HK-2 (cell line): ENCODE measurements at regions not wholly inside any gene's neighbourhood (a gene's known extent, or its start where the extent isn't known, plus 50 kb on each side); places are given as distances from the start of the nearest gene placed in this dataset.

Experiments used
- DNase-seq: peaks from one replicate; pipeline ENCODE4 v3.0.0-alpha.2; 2018; ENCODE audit not compliant: unreplicated experiment

DNA sequence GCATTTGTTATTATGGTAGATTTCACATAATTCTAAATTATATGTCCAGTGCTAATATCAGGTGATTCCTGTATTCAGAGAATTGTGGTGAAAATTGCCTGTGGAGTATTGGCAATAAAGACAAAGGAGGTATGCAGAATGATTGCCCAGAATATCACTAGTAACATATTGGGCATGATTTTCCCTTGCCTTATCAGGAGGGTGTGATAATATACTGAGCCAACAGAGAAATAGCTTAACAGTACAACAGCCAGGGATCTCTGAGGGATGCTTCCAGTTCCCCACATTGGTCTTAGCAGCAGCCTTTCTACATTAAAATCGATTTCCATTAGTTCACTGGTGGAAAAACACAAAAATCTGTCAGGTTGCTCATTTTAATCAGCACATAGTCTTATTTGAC is 122.9 kb upstream of the COL3A1 start:
- DNase-seq = no peak

DNA sequence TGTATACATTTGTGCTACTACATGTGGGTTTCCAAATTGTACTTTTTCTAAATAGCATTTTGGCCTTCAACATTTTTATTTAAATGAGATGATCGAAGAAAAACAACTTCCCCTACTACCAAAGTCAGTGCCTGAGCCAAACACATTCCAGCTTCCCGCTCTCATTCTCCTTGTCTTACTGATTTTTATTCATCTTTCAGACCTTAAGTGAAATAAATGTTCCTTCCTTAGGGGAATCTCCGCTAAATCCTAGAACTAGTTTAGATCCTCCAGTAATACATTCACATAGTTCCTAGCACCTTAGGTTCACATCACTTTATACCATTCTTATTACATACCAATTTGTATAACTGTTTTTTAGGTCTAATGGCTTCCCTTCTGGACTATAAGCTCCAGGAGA is 122.3 kb upstream of the COL3A1 start:
- no peak for DNase-seq

DNA sequence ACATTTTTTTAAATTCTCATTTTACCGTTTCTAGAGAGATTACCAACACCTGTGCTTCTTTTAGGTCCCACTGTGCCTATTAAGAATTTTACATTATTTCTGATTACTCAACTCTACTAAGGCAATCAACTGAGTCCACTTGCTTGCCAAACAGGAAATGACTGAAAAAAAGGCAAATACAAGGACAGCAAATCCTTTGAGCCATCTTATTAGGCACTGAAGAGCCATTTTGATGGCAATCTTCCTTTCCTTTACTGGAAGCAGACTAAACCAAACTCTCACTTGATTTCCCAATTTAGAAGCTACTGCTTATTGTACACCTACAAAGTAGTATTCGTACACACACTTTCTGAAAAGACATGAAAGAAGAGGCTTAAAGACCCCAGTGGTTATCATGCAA is 121.4 kb upstream of the COL3A1 start:
- no peak for DNase-seq

DNA sequence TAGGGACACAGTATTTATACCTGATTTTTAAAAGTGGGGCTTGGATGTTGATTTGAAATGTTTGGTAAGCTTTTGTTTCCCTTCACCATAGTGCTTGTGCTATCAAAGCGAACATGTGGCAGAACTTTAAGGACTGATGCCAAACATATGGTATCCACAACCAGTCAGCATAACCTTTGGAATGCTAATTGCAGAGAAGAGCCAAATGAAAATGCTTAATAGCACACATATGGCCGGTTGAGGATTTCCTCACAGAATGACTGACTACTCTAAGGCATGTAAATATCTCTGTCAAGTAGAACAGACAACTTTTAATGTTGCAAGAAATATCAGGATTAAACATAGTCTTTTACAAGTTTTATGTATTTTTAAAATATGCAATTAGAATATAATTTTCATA is 120.9 kb upstream of the COL3A1 start:
- DNase-seq = no peak

DNA sequence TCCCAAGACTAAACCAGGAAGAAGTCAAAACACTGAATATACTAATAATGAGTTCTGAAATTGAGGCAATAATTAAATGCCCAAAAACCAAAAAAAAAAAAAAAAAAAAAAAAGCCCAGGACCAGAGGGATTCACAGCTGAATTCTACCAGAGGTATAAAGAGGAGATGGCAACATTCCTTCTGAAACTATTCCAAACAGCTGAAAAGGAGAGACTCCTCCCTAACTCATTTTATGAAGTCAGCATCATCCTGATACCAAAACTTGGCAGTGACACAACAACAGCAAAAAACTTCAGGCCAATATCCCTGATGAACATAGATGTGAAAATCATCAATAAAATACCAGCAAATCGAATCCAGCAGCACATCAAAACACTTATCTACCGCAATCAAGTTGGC is 108.5 kb upstream of the COL3A1 start:
- no peak for DNase-seq

DNA sequence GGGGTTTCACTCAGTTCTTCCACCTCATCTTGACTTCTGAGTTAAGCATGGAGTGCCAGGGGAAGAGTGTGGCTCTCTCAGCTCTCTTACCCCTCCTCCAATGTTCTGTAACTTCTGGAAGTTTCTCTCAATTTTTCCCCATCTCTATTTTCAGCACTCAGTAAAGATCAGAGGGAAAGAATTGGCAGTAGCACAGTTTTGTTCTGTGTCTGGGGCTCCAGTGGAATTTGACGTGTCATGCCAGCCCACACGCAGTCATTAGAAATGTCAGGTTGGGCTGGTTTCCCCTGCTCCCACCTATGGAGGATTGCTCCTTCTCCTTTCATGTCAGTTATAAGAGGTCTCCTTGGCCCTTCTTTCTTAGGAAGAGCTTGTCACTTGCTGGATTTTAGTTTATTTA is 104.6 kb upstream of the COL3A1 start:
- DNase-seq = no peak

DNA sequence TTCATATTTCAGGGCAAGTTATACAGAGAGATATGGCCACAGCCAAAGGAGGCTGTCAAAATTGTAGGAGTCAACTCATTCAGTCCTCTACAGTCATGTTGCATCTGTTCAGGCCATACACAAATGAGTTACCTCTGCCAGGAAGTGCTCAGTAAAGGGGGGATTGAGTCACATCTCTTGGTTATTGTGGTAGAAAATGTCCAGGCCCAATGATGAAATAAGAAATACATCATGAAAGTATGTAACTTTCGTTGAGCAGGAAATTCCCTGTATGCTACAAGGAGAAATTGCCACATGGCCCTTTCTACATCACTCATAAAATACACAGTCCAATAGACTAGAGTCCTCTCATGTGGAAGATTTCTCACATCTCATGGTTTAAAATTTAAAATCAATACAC is 103.9 kb upstream of the COL3A1 start:
- no peak for DNase-seq

DNA sequence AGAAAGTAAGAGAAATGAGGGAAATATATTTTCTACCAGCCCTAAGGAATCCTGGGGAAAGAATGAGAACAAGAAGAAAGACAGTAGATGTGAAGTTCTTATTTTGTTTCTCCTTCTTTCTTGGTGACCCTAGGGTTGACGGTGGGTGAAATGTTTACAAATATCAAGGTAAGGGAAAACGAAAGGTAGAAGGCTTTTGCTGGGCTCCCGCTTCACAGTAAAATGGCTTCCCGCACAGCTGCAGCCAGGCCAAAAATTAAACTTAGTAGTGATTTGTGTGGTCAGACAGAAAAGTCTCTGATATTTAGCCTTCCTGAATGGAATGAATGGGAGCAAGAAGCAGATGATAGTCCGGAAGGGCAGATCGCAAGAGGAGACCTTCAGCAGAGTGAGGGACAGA is 99.1 kb upstream of the COL3A1 start:
- DNase-seq = no peak

DNA sequence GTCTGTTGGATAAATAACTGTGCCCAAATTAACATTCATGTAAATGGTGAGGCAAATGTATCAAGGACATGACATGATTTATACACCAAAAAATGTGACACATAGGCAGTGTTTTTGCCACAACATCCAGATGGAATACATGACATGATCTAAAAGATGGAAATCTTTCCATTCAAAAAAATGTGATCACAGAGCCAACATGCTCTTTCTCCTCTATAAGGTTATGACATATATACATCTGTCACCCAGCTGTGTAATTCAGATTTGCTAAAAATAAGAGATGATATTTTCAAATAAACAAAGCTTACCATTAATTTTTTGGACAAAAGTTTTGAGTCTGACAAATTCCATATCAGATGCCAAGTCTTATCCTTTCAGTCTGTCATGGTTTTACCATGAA is 95.5 kb upstream of the COL3A1 start:
- DNase-seq = no peak

DNA sequence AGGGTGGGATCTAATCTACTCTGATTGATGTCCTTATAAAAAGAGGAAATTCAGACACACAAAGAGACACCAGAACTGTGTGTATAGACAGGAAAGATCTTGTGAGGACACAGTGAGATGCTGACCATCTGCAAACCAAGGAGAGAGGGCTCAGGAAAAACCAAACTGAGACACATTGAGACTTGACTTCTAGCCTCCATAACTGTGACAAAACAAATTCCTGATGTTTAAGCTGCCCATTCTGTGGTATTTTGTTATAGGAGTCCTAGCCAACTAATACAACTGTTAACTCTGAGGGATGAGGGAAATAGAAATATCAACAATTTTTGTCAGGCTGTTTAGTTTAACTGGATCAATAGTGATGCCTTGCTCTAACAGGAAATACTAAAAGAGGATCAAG is 93.4 kb upstream of the COL3A1 start:
- DNase-seq = no peak

DNA sequence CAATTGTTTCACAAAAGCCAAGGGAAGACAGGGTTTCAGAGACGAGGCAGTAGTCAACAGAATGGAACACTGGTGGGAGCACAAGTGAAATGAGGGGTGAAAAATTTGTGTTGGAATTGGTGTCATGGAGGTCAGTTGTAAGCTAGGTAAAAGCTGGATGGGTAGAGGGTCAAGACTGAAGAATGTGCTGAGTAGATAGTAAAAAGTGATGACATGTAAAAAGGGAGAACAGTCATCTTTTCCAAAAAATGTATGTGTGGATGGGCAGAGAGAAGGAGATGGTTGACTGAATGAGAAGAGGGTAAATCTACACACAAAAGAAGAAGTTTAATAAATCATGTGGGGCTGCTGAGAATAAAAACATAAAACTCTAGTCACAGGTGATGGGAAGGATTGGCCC is 92.7 kb upstream of the COL3A1 start:
- no peak for DNase-seq

DNA sequence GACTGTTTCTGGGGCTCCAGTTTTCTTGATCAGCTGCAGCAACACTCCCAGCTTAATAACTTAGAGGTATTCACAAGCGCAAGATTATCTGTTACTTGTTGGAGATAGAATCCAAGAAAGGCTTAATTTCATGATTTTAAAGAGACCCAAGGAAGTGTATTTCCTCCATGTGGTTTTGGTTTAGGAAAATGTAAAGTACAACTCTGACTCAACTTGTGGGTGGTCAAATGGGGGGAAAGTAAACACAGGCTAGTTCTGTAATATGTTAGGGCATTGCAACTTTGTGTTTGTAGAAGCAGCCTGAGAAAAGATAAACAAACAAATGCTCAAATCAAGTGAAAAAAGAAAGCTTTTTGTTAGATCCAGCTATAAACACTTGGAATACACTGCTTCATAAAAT is 90.1 kb upstream of the COL3A1 start:
- no peak for DNase-seq

DNA sequence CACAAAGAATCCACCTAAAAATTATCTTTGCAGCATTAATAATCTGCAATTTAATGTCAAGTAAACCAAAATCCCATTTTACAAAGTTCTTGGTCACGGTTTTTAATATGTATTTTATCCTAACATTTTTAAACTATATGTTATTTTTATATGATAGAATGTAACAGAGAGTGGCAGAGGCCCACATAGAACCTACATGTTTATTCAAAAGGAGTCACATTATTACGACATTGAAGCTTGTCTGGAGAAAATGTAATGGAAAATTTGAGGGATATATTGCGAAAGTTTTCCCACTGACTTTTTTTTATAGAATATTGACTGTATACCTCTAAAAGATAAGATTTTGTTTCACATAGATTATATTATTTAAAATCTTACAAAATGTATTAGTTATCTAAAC is 89.7 kb upstream of the COL3A1 start:
- DNase-seq = no peak

DNA sequence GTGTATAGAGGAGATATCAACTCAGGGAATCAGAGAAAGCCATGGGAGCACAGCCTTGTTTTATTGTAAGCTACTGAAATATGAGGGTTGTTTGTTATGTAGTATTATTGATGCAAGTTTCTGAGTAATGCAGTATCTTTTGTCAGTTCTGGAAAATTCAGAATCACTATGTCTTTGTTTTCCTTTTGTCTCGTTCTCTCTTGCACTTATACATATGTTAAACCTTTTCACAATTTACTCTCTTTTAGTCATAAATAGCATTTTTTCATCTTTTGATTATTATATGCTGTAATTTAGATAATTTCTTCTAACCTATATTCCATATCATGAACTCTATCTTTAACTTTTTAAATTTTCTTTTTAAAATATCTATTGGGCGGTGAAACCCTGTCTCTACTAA is 85.0 kb upstream of the COL3A1 start:
- DNase-seq = no peak

DNA sequence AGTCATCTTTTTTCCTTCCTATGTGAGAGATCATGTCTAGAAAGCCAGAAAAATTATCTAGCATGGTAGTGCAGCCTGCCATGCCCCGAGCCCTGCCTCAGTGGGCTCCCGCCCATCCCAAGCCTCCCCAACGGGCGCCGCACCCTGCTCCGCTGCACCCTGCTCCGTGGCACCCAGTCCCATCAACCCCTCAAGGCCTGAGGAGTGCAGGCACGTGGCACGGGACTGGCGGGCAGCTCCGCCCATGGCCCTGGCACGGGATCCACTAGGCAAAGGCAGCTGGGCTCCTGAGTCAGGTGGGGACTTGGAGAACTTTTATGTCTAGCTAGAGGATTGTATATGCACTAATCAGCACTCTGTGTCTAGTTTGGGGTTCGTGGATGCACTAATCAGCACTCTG is 83.4 kb upstream of the COL3A1 start:
- DNase-seq = no peak

DNA sequence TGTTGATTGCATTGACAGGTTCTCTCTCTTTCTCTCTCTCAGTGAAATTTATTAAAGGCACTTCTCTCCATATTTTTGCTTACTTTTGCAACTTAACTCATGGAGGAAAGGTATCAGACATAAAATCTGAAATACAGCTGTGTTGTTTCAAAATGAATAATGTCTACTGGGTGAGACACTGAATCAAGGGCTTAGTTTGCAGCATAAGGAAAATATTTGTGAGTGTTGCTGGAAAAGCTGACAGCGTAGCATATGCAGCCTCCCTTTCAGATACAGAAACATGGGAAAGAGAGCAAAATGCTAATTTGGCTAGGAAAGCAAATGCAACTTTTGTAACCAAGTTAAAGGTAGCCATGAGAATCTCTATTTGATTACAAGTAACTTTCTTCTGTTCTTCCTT is 81.5 kb upstream of the COL3A1 start:
- no peak for DNase-seq

DNA sequence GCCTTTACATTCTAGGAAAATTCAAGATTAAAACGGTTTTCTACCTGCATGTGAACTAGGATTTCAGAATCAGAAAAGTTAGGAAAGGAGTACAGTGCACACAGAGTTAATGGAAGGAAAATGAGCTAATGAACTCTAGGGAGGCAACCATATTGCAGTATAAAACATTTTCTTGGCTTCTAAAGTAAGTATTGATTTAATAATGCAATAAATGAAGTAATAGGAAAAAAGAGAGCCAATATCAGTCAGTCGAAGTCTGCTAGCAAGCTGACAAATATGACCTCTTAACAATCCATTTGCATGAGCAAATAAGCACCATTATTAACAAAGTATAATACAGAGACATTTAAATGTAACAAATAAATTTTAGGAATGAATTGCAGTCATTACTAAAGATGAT is 80.2 kb upstream of the COL3A1 start:
- no peak for DNase-seq

DNA sequence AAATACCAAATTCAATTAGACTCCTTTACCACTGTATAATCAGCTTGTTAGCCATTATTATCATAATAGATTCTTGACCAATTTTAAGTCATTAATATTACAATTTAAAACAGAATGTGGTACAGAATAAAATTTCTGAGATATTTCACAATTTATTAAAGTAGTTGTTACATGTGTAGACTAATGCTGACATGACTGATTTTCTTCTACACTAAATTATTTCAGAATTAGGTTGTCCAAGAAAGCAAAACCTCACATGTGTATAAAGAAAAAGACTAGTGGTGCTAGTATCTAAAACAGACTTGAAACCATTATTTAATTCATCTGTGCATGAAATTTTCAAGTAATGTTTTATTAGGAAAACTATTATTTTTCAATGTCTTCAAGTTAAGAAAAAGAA is 79.2 kb upstream of the COL3A1 start:
- no peak for DNase-seq

DNA sequence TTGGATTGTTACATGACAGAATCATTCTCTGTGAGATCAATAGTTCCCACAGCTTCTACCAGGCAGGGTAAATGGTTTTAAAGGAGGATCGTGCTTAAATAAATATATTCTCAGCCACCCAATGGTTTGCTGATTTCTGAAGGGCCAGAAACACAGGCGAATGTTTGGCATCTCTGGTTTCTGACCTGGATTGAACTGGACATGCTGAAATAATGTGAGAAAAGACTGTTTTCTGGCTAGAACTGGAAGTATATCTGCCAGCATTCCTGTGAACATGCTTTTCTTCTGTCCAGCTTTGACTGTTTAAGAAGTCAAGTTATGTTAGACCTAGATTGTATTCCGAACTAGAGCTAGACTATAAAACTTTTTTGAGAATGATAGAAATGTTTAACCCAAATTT is 77.1 kb upstream of the COL3A1 start:
- DNase-seq = no peak

DNA sequence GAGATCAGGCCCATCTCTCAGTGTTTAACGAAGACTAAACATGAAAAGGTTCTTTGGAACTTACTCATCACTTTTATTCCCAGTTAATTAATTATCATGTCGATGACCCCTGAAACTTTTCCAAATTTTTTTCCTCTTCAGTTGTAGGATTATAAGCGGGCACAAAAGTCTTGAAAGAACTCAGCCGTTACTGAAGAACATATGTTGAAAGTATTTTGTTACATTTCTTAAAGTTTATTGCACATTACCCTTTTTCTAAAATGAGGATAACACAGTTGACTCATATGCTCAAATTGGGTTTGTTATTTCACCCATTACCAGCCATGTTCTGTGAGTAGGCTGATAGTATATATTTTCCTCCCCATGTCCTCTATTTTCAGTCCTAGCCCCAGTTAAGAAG is 75.9 kb upstream of the COL3A1 start:
- no peak for DNase-seq

DNA sequence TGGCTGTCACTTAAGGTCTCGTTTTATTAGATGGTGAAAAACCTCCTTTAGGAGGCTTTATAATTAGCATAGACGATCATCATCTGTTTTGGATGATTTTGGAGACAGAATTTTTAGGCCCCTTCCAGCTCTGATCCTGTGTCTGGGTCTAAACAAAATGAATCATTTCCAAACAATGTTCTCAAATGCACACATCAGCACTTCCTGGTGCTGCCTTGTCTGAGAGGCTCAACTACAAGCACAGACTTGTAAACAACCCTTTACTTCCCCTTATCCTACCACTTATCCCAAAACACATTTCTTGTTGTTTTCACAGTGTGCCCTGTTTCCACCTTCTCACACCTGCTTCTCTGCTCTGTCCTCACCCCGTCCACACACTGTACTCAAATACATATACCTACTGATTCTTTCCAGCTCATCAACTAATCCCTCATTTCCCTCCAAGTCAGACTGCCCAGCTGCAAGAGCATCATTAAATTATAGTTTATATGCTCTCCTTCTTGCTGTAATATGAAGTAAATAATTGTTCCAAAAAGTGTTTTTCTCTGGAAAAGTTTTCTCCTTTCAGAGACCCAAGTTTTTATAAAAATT is 71.2 kb upstream of the COL3A1 start:
- DNase-seq = no peak

DNA sequence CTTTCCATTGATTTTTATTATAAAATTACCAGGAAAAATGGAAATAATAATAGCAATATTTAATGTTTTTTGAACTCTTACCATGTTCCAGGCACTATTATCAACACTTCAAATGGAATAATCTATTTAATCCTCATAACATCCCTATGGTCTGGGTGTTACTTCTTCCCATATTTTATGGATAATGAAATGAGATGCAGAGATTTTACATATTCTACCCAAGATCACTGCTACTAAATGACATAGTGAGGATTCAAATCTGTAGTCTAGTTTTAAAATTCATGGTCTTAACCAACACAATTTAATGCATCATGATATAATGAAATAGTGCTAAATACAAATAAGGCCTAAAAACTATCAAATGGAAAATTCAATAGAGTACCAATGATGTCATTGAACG is 70.4 kb upstream of the COL3A1 start:
- DNase-seq = no peak

DNA sequence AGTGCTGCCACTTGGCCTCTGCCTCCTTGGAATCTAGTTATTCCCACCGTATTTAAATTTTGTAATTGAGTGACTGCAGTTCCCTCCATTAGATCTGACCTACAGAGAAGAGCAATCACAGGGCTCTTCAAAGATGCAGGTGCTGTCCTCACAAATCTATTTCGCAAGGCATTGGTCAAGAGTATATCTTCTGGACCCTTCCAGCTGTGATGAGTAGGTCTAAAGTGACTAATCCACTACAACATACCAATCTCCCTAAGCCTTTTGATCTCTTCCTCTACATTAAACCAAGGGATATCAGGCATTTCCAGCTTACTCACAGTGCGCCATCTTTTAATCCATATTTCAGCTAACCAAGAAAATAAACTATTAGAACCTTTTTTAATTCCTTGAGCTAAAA is 65.1 kb upstream of the COL3A1 start:
- no peak for DNase-seq

DNA sequence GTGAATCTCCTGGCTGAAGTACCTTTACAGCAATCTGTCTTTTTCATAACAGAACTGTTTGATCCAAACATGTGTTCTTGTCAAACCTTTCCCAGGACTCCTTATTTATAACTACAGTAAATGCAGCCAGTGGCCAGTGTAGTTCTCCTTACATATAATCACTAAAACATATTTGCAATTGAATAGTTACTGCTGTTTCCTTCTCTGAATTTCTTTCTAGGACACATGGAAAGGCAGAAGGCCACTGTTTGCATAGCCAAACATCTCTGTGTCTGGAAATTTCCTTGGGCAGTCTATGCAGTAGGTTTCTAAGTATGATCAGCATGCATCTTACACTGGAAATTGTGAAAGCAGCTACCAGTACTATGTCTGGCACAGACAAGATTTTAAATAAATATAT is 57.4 kb upstream of the COL3A1 start:
- DNase-seq = no peak

DNA sequence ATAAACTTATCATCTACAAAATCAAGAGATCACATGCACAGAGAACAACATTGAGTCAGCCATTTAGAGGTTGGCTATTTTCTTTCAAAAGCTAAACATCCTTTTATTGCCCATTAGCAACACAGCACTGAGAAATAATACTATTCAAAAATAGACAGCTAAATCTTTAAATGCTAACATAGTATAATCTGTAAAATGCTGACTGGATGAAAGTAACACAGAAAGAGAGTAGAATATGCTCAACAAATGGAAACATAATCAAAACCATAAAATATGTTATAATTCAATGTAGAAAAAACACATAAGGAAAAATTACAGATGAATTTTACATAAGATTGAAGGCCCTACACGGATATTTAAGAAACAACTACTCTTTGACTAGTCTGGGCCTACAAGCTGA is 56.5 kb upstream of the COL3A1 start:
- DNase-seq = no peak
